Keratinocyte (primary cell): ENCODE measurements at regions not wholly inside any gene's neighbourhood (a gene's known extent, or its start where the extent isn't known, plus 50 kb on each side); places are given as distances from the start of the nearest gene placed in this dataset.
A peak's percentile ranks its signal among the peaks of the same experiment; 100 is the strongest.

Experiments
- DNase-seq: peaks from one replicate; pipeline ENCODE4 v3.0.0-alpha.2; 2011; ENCODE audit warnings: low read depth, missing footprints, low spot score
- FAIRE-seq: peaks from 2 replicates; lab custom pipeline; 2011; peaks lifted over from hg19 to GRCh38; lab: Jason Lieb, UNC
- H2AFZ ChIP-seq: 2 replicates; pipeline ENCODE4 v1.6.0; 2012; ENCODE audit warnings: low read length, control low read depth, inconsistent platforms; ENCODE audit not compliant: control insufficient read depth
- H3K27ac ChIP-seq: 2 replicates; pipeline ENCODE4 v1.5.1; 2011; ENCODE audit warnings: low read length; ENCODE audit not compliant: control insufficient read depth, insufficient read depth
- H3K27me3 ChIP-seq: 3 replicates; pipeline ENCODE4 v1.6.0; 2011; ENCODE audit warnings: low read length; ENCODE audit not compliant: control insufficient read depth, insufficient read depth; ENCODE audit errors: extremely low read depth
- H3K36me3 ChIP-seq, 2 experiments: 2 replicates in 1 of 2; 3 replicates in 1 of 2; pipeline ENCODE4 v1.5.1; 2011; ENCODE audit warnings: low read length in 2 of 2, mild to moderate bottlenecking in 1 of 2; ENCODE audit not compliant: control insufficient read depth in 2 of 2, insufficient read depth in 2 of 2; ENCODE audit errors: extremely low read depth in 1 of 2
- H3K4me1 ChIP-seq: 3 replicates; pipeline ENCODE4 v1.5.1; 2011; ENCODE audit warnings: low read length; ENCODE audit not compliant: control insufficient read depth, insufficient read depth; ENCODE audit errors: extremely low read depth
- H3K4me2 ChIP-seq: 3 replicates; pipeline ENCODE4 v1.6.0; 2011; ENCODE audit warnings: low read depth, low read length; ENCODE audit not compliant: control insufficient read depth, insufficient read depth; ENCODE audit errors: extremely low read depth
- H3K4me3 ChIP-seq, 3 experiments: fragments of 200-600 bp in 1 of 3; sonication (generic) in 1 of 3; 2 replicates in 2 of 3; 3 replicates in 1 of 3; pipeline ENCODE4 v1.5.1; 2011 to 2016; ENCODE audit warnings: low read length in 3 of 3, mild to moderate bottlenecking in 3 of 3, control low read depth in 2 of 3, inconsistent platforms in 1 of 3, low read depth in 1 of 3, mixed read lengths in 1 of 3, mixed run types in 1 of 3, moderate library complexity in 1 of 3; ENCODE audit not compliant: control insufficient read depth in 2 of 3, insufficient read depth in 2 of 3; ENCODE audit errors: extremely low read depth in 1 of 3
- H3K79me2 ChIP-seq: 2 replicates; pipeline ENCODE4 v1.6.0; 2012; ENCODE audit warnings: low read length; ENCODE audit not compliant: control insufficient read depth, insufficient read depth
- H3K9ac ChIP-seq: 3 replicates; pipeline ENCODE4 v1.6.0; 2011; ENCODE audit warnings: low read length; ENCODE audit not compliant: control insufficient read depth, insufficient read depth; ENCODE audit errors: extremely low read depth
- H3K9me1 ChIP-seq: 3 replicates; pipeline ENCODE4 v1.6.0; 2011; ENCODE audit warnings: low read length; ENCODE audit not compliant: control insufficient read depth, insufficient read depth; ENCODE audit errors: extremely low read depth
- H3K9me3 ChIP-seq: 2 replicates; pipeline ENCODE4 v1.5.1; 2012; ENCODE audit warnings: low read depth, low read length; ENCODE audit not compliant: control insufficient read depth
- H4K20me1 ChIP-seq: 3 replicates; pipeline ENCODE4 v1.6.0; 2011; ENCODE audit warnings: low read length; ENCODE audit not compliant: control insufficient read depth, insufficient read depth; ENCODE audit errors: extremely low read depth
- CTCF ChIP-seq, 3 experiments: IDR thresholded peaks in 1 of 3; conservative IDR thresholded peaks in 1 of 3; optimal IDR thresholded peaks in 1 of 3; 2 replicates in 2 of 3; 3 replicates in 1 of 3; pipeline versions ENCODE3 to v1.5.1; 2011; ENCODE audit warnings: low read length in 3 of 3, mild to moderate bottlenecking in 3 of 3, moderate library complexity in 2 of 3, control low read depth in 1 of 3, inconsistent platforms in 1 of 3; ENCODE audit not compliant: insufficient read depth in 2 of 3; ENCODE audit errors: extremely low read depth in 1 of 3
- EZH2 ChIP-seq: IDR thresholded peaks from one replicate; pipeline ENCODE4 v1.6.1; 2012; ENCODE audit warnings: inconsistent platforms, mild to moderate bottlenecking, low read length, moderate library complexity
- dilution Hi-C: fragments of 300-500 bp; cut with MboI; formaldehyde crosslinking; loops from one replicate; pipeline ENCODE4 v1.7.0; 2020; ENCODE audit warnings: low sequenced_read_pairs; ENCODE audit not compliant: extremely low pct_ligation_motif_present

DNA sequence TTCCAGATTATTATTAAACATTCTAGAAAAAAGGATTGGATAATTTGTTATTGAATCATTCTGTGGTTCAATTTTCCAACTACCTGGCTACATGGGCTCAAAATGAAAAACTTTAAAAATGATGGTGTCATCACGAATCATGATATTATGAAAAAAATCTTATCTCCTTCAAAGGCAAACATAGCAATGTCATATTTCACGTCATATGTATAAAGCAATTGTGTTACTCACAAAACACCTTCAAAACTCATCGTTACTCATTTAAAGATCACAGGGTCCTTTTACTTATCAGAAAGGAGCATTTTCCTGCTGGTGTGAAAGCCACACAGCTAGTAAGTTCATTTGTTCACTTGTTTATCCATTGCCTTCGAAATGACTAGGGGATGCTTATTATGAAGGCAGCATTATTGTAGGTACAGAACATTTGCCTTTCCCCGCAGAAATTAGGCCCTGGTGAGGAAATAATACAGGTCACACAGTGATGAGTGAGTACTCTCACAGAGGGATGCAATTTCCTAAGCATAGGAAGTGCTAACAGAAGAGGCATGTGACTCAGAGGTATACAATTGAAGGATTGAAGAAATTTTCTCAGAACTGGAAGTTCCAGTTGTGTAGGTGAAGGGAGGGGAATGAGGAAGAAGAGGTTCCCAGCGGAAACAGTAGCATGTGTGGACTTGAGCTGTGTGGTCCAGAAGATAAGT, 478.7 kb downstream of the INHBA start:
- no peaks in the 10 kb centered on the region for H3K9me1 ChIP-seq
- no peak overlapping the region for H2AFZ ChIP-seq
- H3K9ac ChIP-seq: no peak overlapping the region
- no peaks in the 10 kb centered on the region for H3K79me2 ChIP-seq
- H3K27ac ChIP-seq: peak overlapping the region; percentile 75
- no peaks in the 10 kb centered on the region for H3K36me3 ChIP-seq
- no peaks in the 10 kb centered on the region for H3K9me3 ChIP-seq
- dilution Hi-C loops: no loop called here
- no peaks in the 10 kb centered on the region for H4K20me1 ChIP-seq
- no peak overlapping the region for H3K4me3 ChIP-seq
- peak; percentile 92 for DNase-seq
- H3K4me1 ChIP-seq: peaks cover 20% of the 10 kb centered on the region
- H3K27me3 ChIP-seq: no peaks in the 10 kb centered on the region
- H3K4me2 ChIP-seq: peak overlapping the region; percentile 60
- FAIRE-seq: peak; percentile 97
- no peak for TF ChIP-seq CTCF (optimal IDR thresholded peaks at IDR 0.05 in 1 of 3, IDR thresholded peaks at IDR 0.05 in 1 of 3, conservative IDR thresholded peaks at IDR 0.05 in 1 of 3; ENCODE audit: extremely low read depth in 1 of 3, insufficient read depth in 2 of 3, low read length in 3 of 3)
- no peak for TF ChIP-seq EZH2

- FAIRE-seq (no peak), DNase-seq (no peak)
- Histone ChIP-seq H3K27ac (peak overlapping the region; percentile 75), H3K27me3 (no peaks in the 10 kb centered on the region), H3K9me1 (no peaks in the 10 kb centered on the region), H2AFZ (no peak overlapping the region), H3K79me2 (no peaks in the 10 kb centered on the region), H4K20me1 (no peaks in the 10 kb centered on the region), H3K4me2 (no peak overlapping the region), H3K9me3 (no peaks in the 10 kb centered on the region), H3K4me3 (no peak overlapping the region), H3K9ac (no peak overlapping the region), H3K36me3 (no peaks in the 10 kb centered on the region), H3K4me1 (peaks cover 20% of the 10 kb centered on the region)
- TF ChIP-seq CTCF (optimal IDR thresholded peaks at IDR 0.05 in 1 of 3, IDR thresholded peaks at IDR 0.05 in 1 of 3, conservative IDR thresholded peaks at IDR 0.05 in 1 of 3; ENCODE audit: extremely low read depth in 1 of 3, insufficient read depth in 2 of 3, low read length in 3 of 3) (no peak), EZH2 (no peak)
- dilution Hi-C loops: no loop called here
Measured at GRCh38 chr7:41222746-41223145, 480.1 kb downstream of the INHBA start.
